SH-SY5Y (cell line): ENCODE measurements at regions not wholly inside any gene's neighbourhood (a gene's known extent, or its start where the extent isn't known, plus 50 kb on each side); places are given as distances from the start of the nearest gene placed in this dataset.

Experiments
- GATA2 ChIP-seq: IDR thresholded peaks from 2 replicates; pipeline ENCODE4 v1.6.1; 2011; ENCODE audit warnings: mild to moderate bottlenecking, low read depth, low read length
- GATA3 ChIP-seq: IDR thresholded peaks from 2 replicates; pipeline ENCODE4 v1.6.1; 2011; ENCODE audit warnings: low read depth, mild to moderate bottlenecking, low read length, moderate library complexity

DNA sequence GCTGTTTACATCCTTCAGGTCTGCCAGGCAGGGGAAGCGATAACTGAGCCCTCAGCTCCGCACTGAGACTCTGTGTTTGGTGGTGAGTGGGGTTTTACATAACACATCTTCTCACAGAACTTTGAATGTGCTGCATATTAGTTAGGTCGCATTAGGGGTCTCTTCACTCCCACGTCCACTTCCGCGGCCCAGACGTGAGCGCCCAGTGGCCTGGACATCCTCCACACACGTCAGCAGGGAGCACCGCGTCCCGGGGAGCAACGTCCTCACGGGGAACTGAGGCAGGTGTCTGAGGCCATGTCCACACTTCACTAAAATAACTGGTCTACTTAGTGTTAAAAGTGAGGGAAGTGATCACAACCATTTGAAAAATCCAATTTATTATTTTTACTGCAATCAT, 100.4 kb upstream of the SATB2 start:
- no peak for TF ChIP-seq GATA3
- no peak for TF ChIP-seq GATA2

DNA sequence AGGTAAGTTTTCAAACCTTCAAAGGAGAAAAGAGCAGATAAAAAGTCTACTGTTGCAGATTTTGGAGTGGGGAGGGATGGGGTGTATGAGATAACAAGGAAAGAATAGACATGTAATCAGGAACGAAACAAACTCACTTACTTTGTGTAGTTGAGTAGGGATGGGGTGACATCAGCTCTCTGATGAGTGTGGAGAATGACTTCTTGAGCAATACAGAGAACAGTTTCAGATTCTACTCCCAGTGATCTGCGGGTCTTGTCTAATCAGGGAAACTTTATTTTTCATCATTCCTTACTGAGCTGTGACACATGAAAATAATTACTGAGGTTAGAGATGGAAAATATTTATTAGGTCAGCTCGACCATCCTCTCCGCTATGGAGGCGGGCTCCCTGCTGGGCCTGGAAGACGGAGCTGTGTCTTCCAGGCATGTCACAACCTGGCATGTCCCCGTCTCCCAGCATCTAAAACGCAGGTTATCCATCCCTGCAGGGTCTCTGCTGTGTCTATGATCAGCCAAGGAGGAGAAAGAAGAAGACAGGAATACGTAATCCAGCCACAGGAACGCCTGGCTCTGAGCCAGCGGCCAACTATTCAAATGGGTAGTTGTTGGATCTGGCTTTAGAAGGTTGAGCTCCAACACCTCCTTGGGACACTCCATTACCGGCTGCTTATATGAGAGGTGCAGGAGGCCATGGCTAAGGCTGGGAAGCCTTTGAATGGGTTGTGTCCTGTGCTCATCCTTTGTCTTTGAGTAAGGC, 99.0 kb upstream of the SATB2 start:
- TF ChIP-seq GATA3, result no peak
- no peak for TF ChIP-seq GATA2

DNA sequence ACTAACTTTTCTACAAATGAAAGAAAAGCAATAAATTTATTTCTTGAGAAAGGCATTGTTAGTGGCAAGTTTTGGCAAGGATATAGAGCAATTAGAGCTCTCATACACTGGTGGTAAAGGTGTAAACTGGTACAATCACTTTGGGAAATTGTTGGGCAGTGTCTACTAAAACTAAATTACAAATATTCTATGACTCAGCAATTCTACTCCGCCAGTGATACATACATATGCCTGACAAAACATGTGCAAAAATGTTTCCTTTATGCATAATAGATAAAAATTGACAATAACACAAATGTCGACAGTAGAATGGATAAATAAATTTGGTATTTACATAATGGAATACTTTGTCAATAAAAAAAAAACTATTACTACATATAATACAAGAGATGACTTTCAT, 96.3 kb upstream of the SATB2 start:
- TF ChIP-seq GATA2 (no peak), GATA3 (no peak)

DNA sequence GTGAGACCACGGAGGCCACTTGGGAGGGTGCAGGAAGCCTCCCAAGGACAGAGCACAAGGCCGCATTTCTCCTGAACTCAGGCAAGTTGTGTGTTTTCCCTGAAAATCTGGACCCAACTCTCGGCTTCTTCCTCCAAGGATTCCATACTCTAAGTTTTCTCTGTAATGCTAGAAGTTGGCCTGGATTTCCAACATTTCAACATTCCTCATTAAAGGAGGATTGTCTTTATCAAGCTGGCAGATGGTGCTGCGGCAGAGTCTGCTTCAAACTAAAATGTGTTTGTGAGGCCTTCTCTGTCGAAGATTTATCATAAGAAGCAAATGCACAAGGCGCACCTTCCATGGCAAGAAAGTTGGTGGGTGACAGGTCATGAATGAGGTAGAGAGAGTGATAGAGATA, 94.4 kb upstream of the SATB2 start:
- no peak for TF ChIP-seq GATA3

DNA sequence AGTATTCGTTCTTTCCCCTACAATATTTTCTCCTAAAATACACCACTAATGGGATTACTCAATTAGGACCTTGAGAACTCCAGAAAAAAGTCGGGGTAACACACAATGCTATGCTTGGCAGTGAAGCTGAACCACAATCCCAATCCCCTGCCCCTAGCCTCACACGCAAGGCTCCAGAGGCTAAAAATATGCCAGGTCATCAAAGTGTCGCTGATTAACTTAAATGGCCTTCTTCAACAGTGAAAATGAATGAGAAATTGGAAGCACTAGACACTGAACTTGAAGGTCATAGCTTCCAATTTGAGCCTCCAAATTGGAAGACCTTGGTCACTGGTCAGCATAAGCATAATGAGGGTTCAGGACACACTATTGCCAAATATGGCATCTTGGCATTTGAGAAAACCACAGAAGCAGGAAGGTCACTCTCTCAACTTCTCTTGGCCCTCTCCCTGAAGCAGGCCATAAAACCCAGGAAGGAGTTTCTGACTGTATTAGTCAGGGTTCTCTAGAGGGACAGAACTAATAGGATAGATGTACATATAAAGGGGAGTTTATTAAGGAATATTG, 86.0 kb upstream of the SATB2 start:
- TF ChIP-seq GATA2 (no peak), GATA3 (no peak)

DNA sequence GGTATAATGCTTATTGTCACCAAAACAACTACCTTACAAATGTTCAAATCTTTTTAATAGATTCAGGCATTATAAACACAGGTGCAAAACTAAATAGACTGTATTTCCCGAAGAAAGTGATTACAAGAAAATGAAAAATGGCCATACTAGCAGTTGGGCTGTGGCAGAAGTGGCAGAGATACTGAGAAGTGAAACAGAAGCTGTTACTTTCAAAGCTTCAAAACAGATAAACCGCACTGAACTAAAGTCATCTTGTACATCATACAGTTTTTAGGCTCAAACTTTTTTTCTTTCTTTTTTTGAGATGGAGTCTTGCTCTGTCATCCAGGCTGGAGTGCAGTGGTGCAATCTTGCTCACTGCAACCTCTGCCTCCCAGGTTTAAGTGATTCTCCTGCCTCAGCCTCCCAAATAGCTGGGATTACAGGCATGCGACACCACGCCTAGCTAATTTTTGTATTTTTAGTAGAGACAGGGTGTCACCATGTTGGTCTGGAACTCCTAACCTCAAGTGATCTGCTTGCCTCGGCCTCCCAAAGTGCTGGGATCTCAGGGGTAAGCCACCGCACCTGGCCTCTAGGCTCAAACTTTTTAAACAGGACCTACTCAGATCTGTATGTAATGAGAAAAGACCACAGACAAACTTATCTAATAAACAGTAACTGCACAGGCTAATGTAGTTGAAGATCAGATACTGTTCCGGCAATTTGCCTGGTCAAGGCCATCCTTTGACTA, 77.9 kb upstream of the SATB2 start:
- TF ChIP-seq GATA2, result no peak
- no peak for TF ChIP-seq GATA3

DNA sequence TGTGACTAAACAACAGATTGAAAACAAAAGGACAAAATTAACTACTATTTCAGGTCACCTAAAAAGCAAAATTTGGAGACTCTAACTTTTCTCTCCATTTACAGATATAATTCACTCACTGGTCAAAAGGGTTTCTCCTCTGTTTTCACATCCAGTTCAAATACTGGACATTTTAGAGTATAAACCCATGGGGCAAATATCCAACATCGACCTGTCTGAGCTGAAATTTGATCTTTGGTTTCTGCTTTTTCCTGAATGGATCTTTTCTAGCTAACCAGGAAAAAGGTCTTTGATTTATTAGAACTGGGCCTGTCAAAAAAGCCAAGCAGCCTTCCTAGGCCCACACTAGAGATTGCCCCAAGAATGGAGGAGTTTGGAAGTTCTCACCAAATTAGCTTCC, 69.3 kb upstream of the SATB2 start:
- no peak for TF ChIP-seq GATA3
- TF ChIP-seq GATA2, result no peak

DNA sequence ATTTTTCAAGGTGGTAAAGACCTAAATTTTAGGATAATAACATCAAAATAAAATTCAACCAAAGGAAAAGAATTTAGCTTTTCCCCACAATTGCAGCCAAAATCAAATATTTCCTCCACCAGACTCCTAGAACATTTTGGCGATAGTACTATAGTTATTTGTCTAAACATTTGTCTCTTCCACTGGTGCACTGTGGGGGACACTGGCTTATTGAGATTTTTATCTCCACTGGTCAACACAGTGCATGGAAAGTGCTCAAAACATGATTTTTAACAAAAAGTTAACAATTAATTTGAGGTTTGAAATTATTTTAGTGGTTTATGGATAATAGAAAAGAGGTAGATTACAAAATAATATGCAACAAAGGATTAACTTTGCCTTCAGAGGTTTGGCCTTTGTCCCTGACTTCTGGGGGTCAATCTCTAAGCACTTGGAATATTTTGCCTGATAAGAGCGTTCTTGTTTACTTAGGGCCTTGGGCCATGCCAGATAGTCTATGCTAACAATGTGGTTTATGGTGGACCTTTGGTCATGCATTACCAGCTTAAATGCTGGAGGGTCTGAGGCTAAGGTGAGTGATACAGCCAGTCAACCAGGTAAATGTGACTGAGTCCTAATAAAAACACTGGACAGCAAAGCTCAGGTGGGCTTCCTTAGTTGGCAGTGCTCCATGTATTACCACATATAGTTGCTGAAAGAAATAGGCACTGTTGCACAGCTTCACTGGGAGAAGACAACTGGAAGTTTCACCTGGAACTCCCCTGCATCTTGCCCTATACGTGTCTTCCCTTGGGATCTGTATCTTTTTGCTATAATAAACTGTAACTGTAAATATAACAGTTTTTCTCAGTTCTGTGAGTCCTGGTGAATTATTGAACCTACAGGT, 67.2 kb upstream of the SATB2 start:
- no peak for TF ChIP-seq GATA2
- TF ChIP-seq GATA3, result no peak

DNA sequence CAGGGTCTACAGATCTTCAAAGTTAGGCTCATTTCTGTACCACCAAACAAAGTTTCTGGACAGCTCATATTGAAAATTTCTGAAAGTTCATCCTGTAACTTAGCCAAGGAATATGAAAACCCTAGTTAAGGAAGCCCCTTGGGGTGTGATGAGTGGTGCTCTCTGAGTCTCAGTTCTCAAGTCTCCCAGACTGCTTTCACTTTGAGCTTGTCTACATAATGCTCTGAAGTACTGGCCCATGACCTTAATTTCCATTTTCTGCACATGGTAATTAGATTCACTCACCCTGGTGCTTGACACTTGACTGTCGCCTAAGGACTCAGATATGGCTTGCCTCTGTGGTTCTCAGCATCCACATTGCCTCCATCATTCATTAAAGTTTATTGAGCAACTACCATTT, 51.7 kb upstream of the SATB2 start:
- TF ChIP-seq GATA3 (no peak), GATA2 (no peak)
